Brain microvascular endothelial cell (primary cell): ENCODE measurements at regions not wholly inside any gene's neighbourhood (a gene's known extent, or its start where the extent isn't known, plus 50 kb on each side); places are given as distances from the start of the nearest gene placed in this dataset.

ENCODE experiments used
- DNase-seq: peaks from one replicate; pipeline ENCODE4 v3.0.0-alpha.2; 2020
- H3K27ac ChIP-seq: fragments of 250-450 bp; sonication (Bioruptor Pico); 2 replicates; pipeline ENCODE4 v1.5.1; 2020; ENCODE audit warnings: mild to moderate bottlenecking, moderate library complexity
- H3K27me3 ChIP-seq: fragments of 250-450 bp; sonication (Bioruptor Pico); replicated peaks from 2 replicates; pipeline ENCODE4 v1.5.1; 2020; ENCODE audit warnings: mild to moderate bottlenecking
- H3K36me3 ChIP-seq: fragments of 250-450 bp; sonication (Bioruptor Pico); replicated peaks from 2 replicates; pipeline ENCODE4 v1.5.1; 2020; ENCODE audit warnings: mild to moderate bottlenecking
- H3K4me3 ChIP-seq: 2 replicates; pipeline ENCODE4 v1.5.1; 2011; ENCODE audit warnings: low read depth, mild to moderate bottlenecking, control low read depth, low read length, moderate library complexity
- in situ Hi-C: cut with HindIII; loops from 2 replicates; pipeline ENCODE4 v1.10.0; 2017; ENCODE audit warnings: low sequenced_read_pairs, low pct_ligation_motif_present
- TF ChIP-seq, protein P1 (sequence below): IDR thresholded peaks from 2 replicates; pipeline ENCODE4 v1.5.1; 2011; ENCODE audit warnings: low read depth, mild to moderate bottlenecking, moderate library complexity, low read length, control low read depth, inconsistent platforms; ENCODE audit errors: missing control alignments

- no peak overlapping the region for H3K27ac ChIP-seq
- no peak for DNase-seq
These were observed 582.6 kb downstream of the NR2F1-AS1 start for GRCh38 chr5:92998456-92998855.

DNA sequence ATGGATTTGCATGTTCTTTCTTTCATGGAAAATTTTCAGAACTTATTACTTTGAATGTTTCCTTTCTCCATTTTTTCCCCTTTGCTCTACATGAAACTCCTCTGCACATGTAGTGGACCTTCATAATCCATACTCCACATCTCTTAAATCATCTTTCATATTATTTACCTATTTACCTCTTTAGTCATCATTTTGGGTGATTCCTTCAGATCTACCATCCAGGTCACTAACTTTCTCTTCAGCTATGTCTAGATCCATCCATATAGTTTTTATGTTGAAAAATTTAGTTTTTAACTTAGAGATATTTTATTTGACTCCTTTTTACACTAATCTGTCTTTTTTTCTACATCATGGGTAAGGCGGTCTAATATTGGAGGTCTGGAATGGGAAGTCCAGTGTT is 586.6 kb downstream of the NR2F1-AS1 start:
- no peak for DNase-seq
- TF ChIP-seq, protein P1, sequence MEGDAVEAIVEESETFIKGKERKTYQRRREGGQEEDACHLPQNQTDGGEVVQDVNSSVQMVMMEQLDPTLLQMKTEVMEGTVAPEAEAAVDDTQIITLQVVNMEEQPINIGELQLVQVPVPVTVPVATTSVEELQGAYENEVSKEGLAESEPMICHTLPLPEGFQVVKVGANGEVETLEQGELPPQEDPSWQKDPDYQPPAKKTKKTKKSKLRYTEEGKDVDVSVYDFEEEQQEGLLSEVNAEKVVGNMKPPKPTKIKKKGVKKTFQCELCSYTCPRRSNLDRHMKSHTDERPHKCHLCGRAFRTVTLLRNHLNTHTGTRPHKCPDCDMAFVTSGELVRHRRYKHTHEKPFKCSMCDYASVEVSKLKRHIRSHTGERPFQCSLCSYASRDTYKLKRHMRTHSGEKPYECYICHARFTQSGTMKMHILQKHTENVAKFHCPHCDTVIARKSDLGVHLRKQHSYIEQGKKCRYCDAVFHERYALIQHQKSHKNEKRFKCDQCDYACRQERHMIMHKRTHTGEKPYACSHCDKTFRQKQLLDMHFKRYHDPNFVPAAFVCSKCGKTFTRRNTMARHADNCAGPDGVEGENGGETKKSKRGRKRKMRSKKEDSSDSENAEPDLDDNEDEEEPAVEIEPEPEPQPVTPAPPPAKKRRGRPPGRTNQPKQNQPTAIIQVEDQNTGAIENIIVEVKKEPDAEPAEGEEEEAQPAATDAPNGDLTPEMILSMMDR: no peak
- no peak overlapping the region for H3K27ac ChIP-seq
- in situ Hi-C loops: no loop called here
- no peak overlapping the region for H3K4me3 ChIP-seq
- no peaks in the 10 kb centered on the region for H3K27me3 ChIP-seq
- H3K36me3 ChIP-seq: no peaks in the 10 kb centered on the region

More at GRCh38 chr5:92998456-92998855, 582.6 kb downstream of the NR2F1-AS1 start:
- TF ChIP-seq, protein P1: no peak
- H3K36me3 ChIP-seq: no peaks in the 10 kb centered on the region
- H3K4me3 ChIP-seq: no peak overlapping the region
- no peaks in the 10 kb centered on the region for H3K27me3 ChIP-seq
- in situ Hi-C loops: no loop called here

- in situ Hi-C loops: no loop called here
- TF ChIP-seq, protein P1: no peak
- Histone ChIP-seq H3K27me3 (no peaks in the 10 kb centered on the region), H3K36me3 (no peaks in the 10 kb centered on the region), H3K4me3 (no peak overlapping the region), H3K27ac (no peak overlapping the region)
- no peak for DNase-seq
These were observed 588.9 kb downstream of the NR2F1-AS1 start for GRCh38 chr5:92992073-92992472.

- Histone ChIP-seq H3K27ac (no peak overlapping the region), H3K36me3 (no peaks in the 10 kb centered on the region), H3K4me3 (no peak overlapping the region), H3K27me3 (no peaks in the 10 kb centered on the region)
- TF ChIP-seq, protein P1: peak; percentile 13
- peak; percentile 32 for DNase-seq
- in situ Hi-C loops: no loop called here
These were observed 589.4 kb downstream of the NR2F1-AS1 start for GRCh38 chr5:92991581-92992067.

DNA sequence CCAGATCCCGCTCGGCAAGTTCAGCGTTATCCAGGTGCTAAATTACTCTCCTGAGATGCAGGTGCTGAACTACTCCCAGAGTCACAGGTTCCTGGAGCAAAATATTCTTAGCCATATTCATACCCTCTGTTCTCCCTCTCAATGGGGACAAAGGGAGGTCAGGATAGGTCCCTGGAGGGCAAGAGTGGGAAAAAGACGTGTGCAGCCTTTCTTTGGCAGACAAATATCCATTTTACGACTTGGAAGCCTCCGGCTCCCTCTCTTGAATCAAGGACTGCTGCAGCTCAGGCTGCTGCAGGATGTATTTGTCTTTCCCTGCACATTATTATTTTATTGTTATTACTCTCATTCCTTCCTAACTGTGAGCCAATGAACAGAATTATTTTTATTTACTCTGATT is 590.2 kb downstream of the NR2F1-AS1 start:
- Histone ChIP-seq H3K4me3 (no peak overlapping the region), H3K27me3 (no peaks in the 10 kb centered on the region), H3K36me3 (no peaks in the 10 kb centered on the region), H3K27ac (no peak overlapping the region)
- in situ Hi-C loops: no loop called here
- TF ChIP-seq, protein P1: no peak
- no peak for DNase-seq

DNA sequence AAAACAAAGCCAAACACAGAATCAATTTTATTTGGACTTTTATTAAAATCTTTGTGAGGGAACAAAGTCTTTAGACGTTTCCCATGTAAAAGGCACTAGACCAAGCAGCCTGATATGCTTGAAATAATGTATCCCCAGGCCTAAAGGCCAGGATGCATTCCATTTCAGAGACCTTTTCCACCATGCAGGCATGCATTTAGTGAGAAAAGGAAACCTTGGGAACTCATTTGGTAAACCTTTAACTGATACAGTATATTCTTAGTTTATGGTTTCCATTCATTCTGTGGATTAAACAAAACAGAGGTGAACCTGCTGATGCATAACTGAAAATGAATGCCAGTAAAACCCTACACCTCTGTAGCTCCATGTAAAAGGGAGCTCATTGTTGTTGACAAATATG is 600.0 kb downstream of the NR2F1-AS1 start:
- in situ Hi-C loops: no loop called here
- TF ChIP-seq, protein P1: no peak
- Histone ChIP-seq H3K36me3 (no peaks in the 10 kb centered on the region), H3K27ac (no peak overlapping the region), H3K27me3 (no peaks in the 10 kb centered on the region), H3K4me3 (no peak overlapping the region)
- DNase-seq: no peak
